ENCODE measurements at regions not wholly inside any gene's neighbourhood (a gene's known extent, or its start where the extent isn't known, plus 50 kb on each side); places are given as distances from the start of the nearest gene placed in this dataset.

- TF ChIP-seq POLR2A (IDR thresholded peaks at IDR 0.05; ENCODE audit: extremely low read depth, insufficient read length): no peak
- no peak for TF ChIP-seq CTCF (IDR thresholded peaks at IDR 0.05; ENCODE audit: low read depth, low read length)
Measured at GRCh38 chr15:46996359-46996758, 720.9 kb upstream of the SEMA6D start.
